M059J (cell line): ENCODE measurements at regions not wholly inside any gene's neighbourhood (a gene's known extent, or its start where the extent isn't known, plus 50 kb on each side); places are given as distances from the start of the nearest gene placed in this dataset.
A peak's percentile ranks its signal among the peaks of the same experiment; 100 is the strongest.

Source experiments
- DNase-seq: peaks from one replicate; pipeline ENCODE4 v3.0.0-alpha.2; 2012; ENCODE audit warnings: low read depth

GRCh38 chr2:211067029-211067428 is 510.6 kb downstream of the CPS1 start:
- DNase-seq: no peak

GRCh38 chr2:211068108-211068780 is 511.8 kb downstream of the CPS1 start:
- no peak for DNase-seq

DNA sequence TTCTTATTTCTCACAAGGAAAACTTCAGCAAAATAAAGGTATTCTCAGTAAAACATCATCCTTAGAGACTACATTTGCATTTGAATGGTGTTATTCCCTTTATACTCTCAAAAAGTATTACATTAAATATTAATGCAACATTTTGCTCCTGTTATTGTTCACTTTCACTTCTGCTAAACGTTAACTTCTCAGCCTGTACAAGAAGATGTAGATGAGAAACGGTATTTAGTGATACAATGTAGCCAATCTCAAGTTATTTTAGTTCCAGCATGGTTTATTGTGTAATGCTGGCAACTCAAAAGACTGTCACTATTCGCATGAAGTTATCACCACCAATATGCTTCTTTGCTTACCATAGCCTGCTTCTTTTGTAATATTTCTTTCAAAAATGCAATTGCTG is 514.1 kb downstream of the CPS1 start:
- no peak for DNase-seq

GRCh38 chr2:211077216-211077767 is 520.9 kb downstream of the CPS1 start:
- DNase-seq: no peak

DNA sequence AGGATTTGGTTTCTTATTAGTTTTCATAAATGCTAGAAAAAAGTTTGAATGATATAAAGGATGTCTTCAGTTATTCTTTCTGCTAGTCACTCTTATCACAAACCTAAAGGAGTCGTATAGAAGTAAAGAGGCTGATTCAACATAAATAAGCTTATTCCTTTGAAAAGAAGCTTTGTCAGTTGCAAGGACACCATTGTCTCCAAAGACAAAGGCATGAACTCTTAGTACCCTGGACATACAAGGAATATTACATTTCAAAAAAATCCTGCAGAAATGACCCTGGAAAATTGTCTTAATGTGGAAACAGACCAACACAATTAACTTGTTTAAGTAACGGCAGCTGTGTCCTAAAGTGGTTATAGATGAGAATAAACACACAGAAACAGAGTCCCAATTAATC is 528.0 kb downstream of the CPS1 start:
- no peak for DNase-seq

- peak; percentile 11 for DNase-seq
Measured at GRCh38 chr2:211085056-211085680, 528.8 kb downstream of the CPS1 start.

GRCh38 chr2:211086049-211086448 is 529.6 kb downstream of the CPS1 start:
- DNase-seq: no peak

DNA sequence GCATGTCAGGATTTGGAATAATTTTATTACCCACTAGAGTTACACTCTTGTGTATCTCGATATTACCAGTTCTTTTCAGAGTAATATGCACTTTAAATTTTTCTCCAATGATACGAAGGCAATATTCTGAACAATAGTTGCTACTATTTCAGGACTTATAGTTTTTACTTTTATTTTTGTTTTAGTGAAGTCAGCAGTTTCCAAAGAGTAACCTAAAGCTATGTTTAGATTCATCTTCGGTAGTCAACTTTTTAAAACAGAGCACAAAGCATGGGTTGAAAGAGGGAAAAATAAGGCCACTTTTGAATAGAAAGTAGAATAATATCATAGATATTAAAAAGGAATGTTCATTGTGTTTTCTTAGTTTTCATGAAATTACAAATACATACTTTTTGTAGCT is 532.7 kb downstream of the CPS1 start:
- no peak for DNase-seq

- no peak for DNase-seq
Measured at GRCh38 chr2:211093743-211094303, 537.4 kb downstream of the CPS1 start.

- peak; percentile 10 for DNase-seq
Measured at GRCh38 chr2:211103989-211104388, 547.6 kb downstream of the CPS1 start.

- no peak for DNase-seq
Measured at GRCh38 chr2:211113334-211114175, 557.2 kb downstream of the CPS1 start.

GRCh38 chr2:211114826-211115455 is 558.5 kb downstream of the CPS1 start:
- DNase-seq: no peak

DNA sequence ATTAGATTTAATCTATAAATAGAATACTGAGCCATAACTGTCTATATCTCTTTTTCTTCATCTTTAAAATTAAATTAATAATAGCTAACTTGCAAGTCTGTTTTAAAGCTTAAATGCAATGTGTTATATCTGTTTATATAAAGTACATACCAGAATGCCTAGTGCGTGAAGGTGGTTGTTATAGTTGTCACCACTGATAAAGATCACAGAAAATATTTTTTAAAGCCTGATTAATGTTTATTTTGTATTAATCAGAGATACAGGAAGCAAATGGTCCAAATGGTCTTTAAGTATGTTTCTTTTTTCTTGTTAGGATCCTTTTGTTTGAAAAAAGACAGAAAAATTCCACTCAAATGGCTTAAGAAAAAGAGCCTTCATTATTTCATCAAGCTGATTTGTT is 560.6 kb downstream of the CPS1 start:
- no peak for DNase-seq

DNA sequence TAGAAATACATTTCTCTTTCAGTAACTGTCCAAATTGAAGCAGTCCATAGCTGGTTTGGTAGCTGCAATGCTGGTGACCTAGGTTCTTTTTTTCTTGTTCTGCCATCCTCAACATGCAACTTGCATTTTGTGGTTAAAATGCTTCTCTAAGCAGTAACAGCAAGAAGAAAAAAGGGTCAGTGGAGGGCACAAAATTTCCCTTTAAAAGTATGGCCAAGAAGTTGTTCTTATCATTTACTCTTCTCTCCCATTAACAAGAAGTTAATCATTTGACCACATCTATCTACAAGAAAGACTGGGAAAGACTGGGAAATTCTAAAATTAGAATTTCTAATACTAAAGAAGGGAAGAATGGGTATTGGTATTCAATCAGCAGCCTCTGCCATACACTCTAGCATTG is 569.9 kb downstream of the CPS1 start:
- DNase-seq: no peak

DNA sequence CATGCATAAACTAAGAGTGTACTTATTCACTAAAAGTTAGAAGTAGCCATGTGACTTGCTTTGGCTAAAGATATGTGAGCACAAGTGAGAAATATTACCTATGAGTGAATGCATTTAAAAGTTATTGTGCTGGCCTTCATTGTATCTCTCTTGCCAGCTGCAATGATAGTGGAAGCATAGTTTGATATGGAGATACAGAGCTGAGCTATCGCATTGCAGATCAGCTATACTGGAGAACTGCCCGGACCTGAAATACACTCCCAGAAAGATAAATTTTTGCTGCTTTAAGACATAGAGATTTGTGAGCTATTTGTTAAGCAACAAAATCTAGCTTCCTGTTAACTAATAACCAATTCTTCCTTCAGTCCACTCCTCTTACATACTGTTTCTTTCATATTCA is 571.1 kb downstream of the CPS1 start:
- no peak for DNase-seq

GRCh38 chr2:211128287-211128686 is 571.9 kb downstream of the CPS1 start:
- no peak for DNase-seq

DNA sequence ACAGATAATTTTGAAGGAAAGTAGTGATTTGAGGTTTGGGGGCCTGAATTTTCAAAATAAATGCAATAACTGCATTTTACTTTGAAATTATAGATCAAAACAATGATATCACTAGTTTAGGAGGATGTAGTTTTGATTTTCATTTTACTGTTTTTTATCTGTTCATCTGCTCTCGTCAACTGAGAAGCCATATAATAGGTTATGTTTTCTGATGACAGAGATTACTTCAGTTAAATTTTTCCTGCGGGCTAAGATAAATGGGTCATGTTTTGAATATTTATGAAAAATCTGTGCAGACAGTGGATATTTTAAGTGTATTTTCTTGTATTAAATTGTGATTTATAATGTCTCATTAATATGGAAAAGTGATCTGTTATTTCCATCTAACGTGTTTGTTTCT is 573.4 kb downstream of the CPS1 start:
- no peak for DNase-seq

- no peak for DNase-seq
Measured at GRCh38 chr2:211132046-211132445, 575.6 kb downstream of the CPS1 start.

DNA sequence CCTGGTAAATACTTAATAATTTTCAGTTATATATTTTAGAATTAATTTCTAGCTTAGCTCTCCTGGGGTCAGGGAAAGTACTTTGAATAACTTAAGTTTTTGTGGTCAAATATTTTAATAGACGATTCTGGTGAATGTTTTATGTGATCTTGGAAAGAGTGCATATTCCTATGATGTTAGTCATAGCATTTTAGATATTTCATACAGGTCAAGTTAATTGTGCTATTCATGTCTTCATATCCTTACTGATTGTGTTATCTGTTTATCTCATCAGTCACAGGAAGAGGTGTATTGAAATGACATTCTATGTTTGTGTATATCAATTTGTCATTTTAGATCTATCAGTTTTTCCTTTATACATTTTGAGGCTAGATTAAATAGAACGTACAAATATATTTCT is 576.2 kb downstream of the CPS1 start:
- DNase-seq: peak; percentile 22

DNA sequence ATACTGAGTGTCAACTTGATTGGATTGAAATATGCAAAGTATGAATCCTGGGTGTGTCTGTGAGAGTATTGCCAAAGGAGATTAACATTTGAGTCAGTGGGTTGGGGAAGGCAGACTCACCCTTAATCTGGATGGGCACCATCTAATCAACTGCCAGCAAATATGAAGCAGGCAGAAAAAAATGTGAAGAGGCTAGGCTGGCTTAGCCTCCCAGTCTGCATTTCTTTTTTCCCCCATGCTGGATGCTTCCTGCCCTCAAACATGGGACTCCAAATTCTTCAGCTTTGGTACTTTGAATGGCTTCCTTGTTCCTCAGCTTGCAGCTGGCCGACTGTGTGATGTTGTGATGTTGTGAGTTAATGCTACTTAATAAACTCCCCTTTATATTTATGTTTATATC is 577.4 kb downstream of the CPS1 start:
- DNase-seq: no peak

DNA sequence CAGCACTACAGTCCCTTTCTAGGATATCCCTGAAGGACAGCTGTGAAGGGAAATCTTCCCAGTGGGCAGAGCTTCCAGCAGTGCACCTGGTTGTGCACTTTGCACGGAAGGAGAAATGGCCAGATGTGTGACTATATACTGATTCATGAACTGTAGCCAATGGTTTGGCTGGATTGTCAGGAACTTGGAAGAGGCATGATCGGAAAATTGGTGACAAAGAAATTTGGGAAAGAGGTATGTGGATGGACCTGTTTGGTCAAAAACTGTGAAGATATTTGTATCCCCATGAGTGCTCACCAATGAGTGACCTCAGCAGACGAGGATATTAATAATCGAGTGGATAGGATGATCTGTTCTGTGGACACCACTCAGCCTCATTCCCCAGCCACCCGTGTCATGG is 582.2 kb downstream of the CPS1 start:
- DNase-seq: no peak

DNA sequence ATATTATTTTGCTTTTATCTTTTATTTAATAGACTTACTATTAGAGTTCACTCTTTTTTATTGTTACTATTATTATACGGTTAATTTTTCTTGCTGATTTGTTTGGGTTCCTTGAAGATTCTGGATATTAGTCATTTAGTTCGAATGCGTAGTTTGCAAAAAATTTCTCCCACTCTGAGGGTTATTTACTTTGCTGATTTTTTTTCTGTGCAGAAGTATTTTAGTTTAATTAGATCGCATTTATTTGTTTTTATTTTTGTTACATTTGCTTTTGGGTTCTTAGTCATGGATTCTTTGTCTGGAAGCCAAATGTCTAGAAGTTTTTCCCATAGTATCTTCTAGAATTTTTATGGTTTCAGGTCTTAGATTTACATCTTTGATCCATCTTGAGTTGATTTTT is 585.2 kb downstream of the CPS1 start:
- DNase-seq: no peak
